Testis (tissue), 2 donors: ENCODE measurements at regions not wholly inside any gene's neighbourhood (a gene's known extent, or its start where the extent isn't known, plus 50 kb on each side); places are given as distances from the start of the nearest gene placed in this dataset.

ENCODE experiments used
- DNase-seq: peaks from one replicate; pipeline ENCODE4 v3.0.0-alpha.2; 2019
- H3K27ac ChIP-seq, 2 donors: fragments of 200-600 bp; sonication (generic); one replicate each; pipeline ENCODE4 v1.5.1; 2019
- H3K27me3 ChIP-seq: fragments of 200-600 bp; sonication (generic); one replicate; pipeline ENCODE4 v1.5.1; 2019
- H3K36me3 ChIP-seq: fragments of 200-600 bp; sonication (generic); one replicate; pipeline ENCODE4 v1.5.1; 2017; ENCODE audit warnings: low read depth; ENCODE audit errors: missing control alignments
- H3K4me1 ChIP-seq: fragments of 200-600 bp; sonication (generic); one replicate; pipeline ENCODE4 v1.5.1; 2019
- H3K4me3 ChIP-seq, 2 donors: fragments of 200-600 bp; sonication (generic); one replicate each; pipeline ENCODE4 v1.5.1; 2017 to 2019
- H3K9me3 ChIP-seq: fragments of 200-600 bp; sonication (generic); one replicate; pipeline ENCODE4 v1.5.1; 2017
- CTCF ChIP-seq, 3 experiments: fragments of 450-650 bp in 2 of 3; fragments of 200-600 bp in 1 of 3; sonication (generic) in 1 of 3; IDR thresholded peaks; one replicate each; pipeline ENCODE4 v1.5.1; 2016 to 2019; ENCODE audit warnings: antibody characterized with exemption in 3 of 3, mild to moderate bottlenecking in 2 of 3, moderate library complexity in 1 of 3
- POLR2A ChIP-seq: fragments of 450-650 bp; IDR thresholded peaks from one replicate; pipeline ENCODE4 v1.6.1; 2017; ENCODE audit warnings: antibody characterized with exemption, mild to moderate bottlenecking, moderate library complexity
- WGBS, 2 donors: methylation state at CpG; one replicate each; pipeline ENCODE4 v1.1.5; 2018; 5-methylcytosine and 5-hydroxymethylcytosine counted together
- intact Hi-C: fragments of 100-400 bp; cut with DNase I; formaldehyde crosslinking; loops from one replicate; pipeline ENCODE4 v1.15.1; 2023; ENCODE audit warnings: low total_unique reads

- H3K27ac ChIP-seq: no peak overlapping the region
- TF ChIP-seq CTCF (IDR thresholded peaks at IDR 0.05) (no peak), POLR2A (no peak)
- 84 to 90% methylated on average over 2 of the region's 2 CpGs for WGBS, 2 donors
- no peaks in the 10 kb centered on the region for H3K36me3 ChIP-seq
- intact Hi-C loops: no loop called here
- H3K9me3 ChIP-seq: no peaks in the 10 kb centered on the region
- H3K27me3 ChIP-seq: no peaks in the 10 kb centered on the region
- H3K4me1 ChIP-seq: no peaks in the 10 kb centered on the region
- no peak for DNase-seq
- no peak overlapping the region for H3K4me3 ChIP-seq
Observed at GRCh38 chr1:188188317-188188716, 1359.6 kb downstream of the PLA2G4A start.

- no peaks in the 10 kb centered on the region for H3K27me3 ChIP-seq
- WGBS, 2 donors: 42 to 79% methylated on average over 1 of the region's 1 CpG
- H3K36me3 ChIP-seq: no peaks in the 10 kb centered on the region
- no peaks in the 10 kb centered on the region for H3K4me1 ChIP-seq
- no peak overlapping the region for H3K27ac ChIP-seq
- H3K9me3 ChIP-seq: no peaks in the 10 kb centered on the region
- DNase-seq: no peak
- no peak overlapping the region for H3K4me3 ChIP-seq
- intact Hi-C loops: no loop called here
- no peak for TF ChIP-seq CTCF (IDR thresholded peaks at IDR 0.05)
- no peak for TF ChIP-seq POLR2A
Observed at GRCh38 chr1:188194916-188195315, 1366.2 kb downstream of the PLA2G4A start.

GRCh38 chr1:188218289-188218688, 1389.5 kb downstream of the PLA2G4A start:
- WGBS, 2 donors: 97 to 98% methylated on average over 1 of the region's 1 CpG
- Histone ChIP-seq H3K36me3 (no peaks in the 10 kb centered on the region), H3K4me3 (no peak overlapping the region), H3K4me1 (no peaks in the 10 kb centered on the region), H3K27ac (no peak overlapping the region), H3K27me3 (no peaks in the 10 kb centered on the region), H3K9me3 (no peaks in the 10 kb centered on the region)
- no peak for DNase-seq
- intact Hi-C loops: no loop called here
- TF ChIP-seq CTCF (IDR thresholded peaks at IDR 0.05) (no peak), POLR2A (no peak)

- no peak for DNase-seq
- Histone ChIP-seq H3K9me3 (no peaks in the 10 kb centered on the region), H3K27ac (no peak overlapping the region), H3K36me3 (no peaks in the 10 kb centered on the region), H3K27me3 (no peaks in the 10 kb centered on the region), H3K4me1 (no peaks in the 10 kb centered on the region), H3K4me3 (no peak overlapping the region)
- TF ChIP-seq CTCF (IDR thresholded peaks at IDR 0.05) (no peak), POLR2A (no peak)
- intact Hi-C loops: no loop called here
- WGBS, 2 donors: 90 to 95% methylated on average over 1 of the region's 1 CpG
Observed at GRCh38 chr1:188220051-188220450, 1391.3 kb downstream of the PLA2G4A start.

GRCh38 chr1:188224263-188224662, 1395.5 kb downstream of the PLA2G4A start:
- no peaks in the 10 kb centered on the region for H3K9me3 ChIP-seq
- no peak overlapping the region for H3K4me3 ChIP-seq
- intact Hi-C loops: no loop called here
- H3K4me1 ChIP-seq: no peaks in the 10 kb centered on the region
- H3K36me3 ChIP-seq: no peaks in the 10 kb centered on the region
- H3K27ac ChIP-seq: no peak overlapping the region
- TF ChIP-seq POLR2A (no peak), CTCF (IDR thresholded peaks at IDR 0.05) (no peak)
- no peak for DNase-seq
- H3K27me3 ChIP-seq: no peaks in the 10 kb centered on the region
